M059J (cell line): ENCODE measurements at regions not wholly inside any gene's neighbourhood (a gene's known extent, or its start where the extent isn't known, plus 50 kb on each side); places are given as distances from the start of the nearest gene placed in this dataset.
"Not testable (repeated sequence)": the region's sequence is repeated elsewhere in the genome, so short reads cannot be mapped to it uniquely, and the experiment has no call there.

ENCODE experiments used
- DNase-seq: peaks from one replicate; pipeline ENCODE4 v3.0.0-alpha.2; 2012; ENCODE audit warnings: low read depth

DNA sequence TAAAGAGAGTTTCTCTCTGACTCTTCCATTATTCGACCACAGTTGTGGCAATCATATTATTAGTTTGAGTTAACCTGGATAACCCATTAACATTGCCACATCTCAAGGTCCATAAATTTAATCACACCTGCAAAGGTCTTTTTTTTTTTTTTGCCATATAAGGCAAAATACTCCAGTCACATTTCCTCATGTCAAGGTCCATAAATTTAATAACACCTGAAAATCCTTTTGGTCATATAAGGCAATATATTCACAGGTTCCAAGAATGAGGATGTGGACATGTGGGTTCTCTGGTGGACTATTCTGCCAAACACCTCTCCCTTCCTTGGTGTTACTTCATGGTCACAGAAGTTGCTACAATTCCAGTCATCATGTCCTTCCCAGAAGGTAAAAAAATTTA lies 213.5 kb upstream of the COX7C start:
- DNase-seq = no peak

DNA sequence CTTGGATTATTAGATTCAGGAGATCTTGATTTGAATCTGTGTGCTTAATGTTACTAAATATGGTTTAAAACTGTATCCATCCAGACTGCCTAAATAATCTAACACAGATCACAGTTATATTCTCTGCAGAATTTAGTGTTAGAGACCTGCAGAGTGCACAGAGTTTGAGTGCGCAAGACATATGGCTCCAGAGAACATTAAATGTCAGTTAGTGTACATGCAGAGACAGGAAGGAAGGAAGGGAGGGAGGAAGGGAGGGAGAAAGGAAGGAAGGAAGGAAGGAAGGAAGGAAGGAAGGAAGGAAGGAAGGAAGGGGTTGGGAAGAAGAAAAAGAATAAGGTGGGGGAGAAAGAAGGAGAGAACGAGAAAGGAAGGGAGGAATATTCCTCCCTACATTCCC lies 210.0 kb upstream of the COX7C start:
- no peak for DNase-seq

DNA sequence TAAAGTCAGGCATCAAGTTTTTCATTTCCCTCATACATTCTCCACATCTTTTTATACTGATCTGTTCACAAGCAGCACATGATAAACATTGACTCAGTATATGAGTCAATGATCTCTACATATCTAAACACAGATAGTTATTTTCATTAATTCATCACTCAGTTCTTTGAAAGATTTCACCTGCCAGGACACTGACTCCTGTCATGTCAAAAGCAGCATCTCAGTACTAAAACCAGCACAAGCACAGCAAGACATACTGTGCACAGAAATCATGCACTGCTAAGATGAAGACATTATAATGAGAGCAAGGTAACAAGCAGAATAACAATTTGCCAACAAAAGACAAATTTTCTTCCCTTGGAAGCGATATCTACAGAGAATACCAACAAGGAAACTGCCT lies 206.1 kb upstream of the COX7C start:
- DNase-seq = no peak

DNA sequence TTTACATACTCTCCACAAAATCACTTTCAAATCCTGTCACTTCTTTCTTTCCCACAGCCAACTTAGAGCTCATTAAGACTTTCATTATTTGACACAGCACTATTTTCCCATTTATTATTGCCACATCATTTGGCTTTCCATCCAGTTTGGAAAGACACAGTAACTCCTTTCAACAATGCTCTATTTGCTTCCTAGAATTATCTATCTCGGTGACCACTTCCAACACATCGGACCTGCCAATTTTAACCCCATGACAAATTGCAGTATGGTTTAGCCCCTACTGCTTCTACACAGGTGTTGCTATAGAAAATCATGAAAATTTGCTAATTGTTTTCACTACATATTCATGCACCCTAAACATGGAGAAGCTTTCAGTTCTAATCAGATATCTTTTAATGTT lies 190.6 kb upstream of the COX7C start:
- DNase-seq = no peak

DNA sequence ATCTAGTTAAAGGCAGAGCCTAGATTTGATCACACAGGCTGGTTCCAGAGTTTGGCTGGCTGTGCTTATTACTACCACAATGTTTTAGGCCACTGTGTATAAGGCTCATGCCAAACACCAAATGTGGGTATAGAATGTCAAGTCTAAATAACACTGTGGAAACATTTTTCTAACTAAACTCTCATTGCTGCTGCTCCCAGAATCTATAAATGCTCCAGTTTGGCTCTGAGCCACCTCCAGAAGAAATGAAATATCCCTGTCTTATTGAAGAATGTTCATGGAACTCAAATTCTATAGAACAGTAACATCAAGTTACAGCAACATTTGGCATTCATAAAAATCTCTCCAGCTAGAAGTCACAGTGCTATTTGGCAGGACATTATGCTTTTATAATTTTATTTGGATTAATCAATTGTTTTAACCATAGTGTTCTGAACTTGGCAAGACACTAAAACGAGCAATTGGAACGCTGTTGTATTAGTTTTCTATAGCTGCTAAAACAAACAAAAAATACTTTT lies 178.1 kb upstream of the COX7C start:
- no peak for DNase-seq

DNA sequence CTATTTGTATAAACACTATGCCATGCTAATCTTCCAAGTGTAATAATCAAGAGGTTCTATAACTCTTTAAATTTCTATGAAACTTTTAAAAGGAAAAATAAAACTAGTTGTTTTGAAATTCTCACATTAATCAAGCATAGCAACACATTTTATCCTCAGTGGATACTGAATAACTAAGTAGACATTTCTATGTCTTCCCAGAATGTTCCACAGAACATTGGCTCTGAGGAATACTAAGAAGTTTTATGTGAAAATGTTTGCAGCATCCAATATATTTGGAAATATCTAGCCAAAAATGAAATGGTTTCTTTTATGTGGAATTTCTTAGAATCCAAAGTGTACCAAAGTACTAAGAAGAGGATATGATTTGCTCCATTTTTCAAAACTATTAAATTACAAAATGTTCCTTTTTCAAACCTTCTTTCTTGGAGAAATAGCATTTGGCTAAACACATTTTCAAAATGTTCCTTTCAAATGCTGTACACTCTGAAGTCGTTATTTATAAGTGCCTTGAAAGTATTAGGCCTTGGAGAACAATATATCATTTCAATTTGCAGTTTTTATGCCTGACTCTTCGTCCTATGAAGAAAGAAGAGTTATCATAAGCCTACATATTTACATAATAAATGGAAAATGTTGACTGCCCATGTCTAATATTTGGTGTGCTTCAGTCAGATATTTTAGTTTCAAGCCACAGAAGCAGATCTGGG lies 175.6 kb upstream of the COX7C start:
- no peak for DNase-seq

DNA sequence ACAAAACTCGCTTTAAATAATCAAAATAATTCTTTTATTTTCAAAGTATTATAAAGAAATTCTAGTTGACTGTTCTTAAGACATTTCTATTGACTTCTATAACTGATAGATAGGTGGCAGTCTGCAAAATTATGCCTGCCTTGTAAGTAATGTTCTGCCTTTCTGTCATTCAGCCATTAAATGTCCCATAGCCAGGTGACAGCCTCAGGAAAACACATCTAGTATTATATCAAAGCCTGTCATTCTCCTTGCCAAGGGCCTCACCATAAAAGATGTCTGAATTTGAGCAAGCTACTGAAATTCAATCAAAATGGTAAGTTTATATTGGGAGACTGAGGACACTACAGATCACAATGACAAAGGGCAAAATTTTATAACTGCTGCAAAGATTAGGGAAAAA lies 170.4 kb upstream of the COX7C start:
- DNase-seq = no peak

DNA sequence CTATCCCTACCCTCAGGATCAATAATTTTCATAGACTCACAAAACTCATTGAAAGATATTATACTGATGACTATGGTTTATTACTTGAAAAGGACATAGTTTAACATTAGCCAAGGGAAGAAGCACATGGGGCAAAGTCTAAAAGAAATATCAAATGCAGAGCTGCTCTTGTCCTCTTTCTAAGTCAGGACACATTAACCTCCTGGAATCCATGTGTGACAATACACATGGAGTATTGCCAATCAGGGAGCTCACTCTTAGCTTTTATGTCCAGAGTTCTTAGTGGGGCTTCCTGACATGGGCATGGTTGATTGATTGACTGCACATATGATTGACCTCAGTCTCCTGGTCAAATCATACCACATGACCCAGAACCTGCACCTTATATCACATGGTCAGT lies 165.5 kb upstream of the COX7C start:
- DNase-seq = no peak

DNA sequence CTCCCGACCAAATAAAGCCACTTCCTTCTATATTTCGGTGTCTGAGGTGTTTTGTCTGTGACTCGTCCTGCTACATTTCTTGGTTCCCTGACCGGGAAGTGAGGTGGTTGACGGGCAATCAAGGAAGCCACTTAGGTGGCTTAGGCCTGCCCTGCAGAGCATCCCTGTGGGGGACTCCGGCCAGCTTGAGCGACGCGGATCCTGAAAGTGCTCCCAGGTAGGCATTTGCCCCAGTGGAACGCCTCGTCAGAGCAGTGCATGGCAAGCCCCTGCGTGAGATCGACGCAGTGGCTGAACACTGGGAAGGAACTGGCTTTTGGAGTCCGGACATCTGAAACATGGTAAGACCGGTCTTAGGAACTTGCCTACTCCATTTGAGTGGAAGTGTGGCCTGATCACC lies 157.2 kb upstream of the COX7C start:
- DNase-seq = peak; percentile 2

DNA sequence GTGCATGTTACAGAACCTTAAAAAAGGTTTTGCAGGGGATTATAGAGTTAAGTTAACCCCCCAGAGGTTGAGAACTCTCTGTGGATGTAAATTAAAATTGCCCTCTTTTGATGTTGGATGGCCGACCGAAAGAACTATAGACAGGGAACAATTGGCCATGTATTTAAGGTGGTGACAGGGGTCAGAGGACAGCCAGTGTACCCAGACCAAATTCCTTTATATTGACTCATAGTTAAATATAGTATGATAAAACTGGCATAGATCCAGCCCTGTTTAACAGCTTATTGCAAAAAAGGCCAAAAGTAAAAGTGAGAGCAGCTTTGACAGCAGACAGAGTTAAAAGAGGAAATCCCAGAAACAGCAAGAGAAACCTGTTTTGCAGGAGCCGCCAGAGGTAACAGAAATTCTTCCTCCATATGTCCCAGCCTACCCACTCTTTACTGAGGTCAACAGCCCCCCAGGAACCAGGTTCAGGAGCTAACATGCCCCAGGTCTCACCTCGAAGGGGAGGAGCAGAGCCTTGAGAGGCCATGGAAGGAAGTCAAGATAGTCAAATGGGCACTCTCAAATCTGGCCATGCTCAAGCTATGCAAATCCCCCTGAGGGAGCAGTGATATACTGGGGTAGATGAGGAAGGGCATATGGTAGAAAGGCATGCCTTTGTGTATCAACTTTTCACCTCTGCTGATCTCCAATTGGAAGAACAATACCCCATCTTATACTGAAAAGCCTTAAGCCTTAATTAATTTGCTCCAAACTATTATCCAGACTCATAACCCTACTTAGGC lies 156.4 kb upstream of the COX7C start:
- DNase-seq = peak; percentile 26

DNA sequence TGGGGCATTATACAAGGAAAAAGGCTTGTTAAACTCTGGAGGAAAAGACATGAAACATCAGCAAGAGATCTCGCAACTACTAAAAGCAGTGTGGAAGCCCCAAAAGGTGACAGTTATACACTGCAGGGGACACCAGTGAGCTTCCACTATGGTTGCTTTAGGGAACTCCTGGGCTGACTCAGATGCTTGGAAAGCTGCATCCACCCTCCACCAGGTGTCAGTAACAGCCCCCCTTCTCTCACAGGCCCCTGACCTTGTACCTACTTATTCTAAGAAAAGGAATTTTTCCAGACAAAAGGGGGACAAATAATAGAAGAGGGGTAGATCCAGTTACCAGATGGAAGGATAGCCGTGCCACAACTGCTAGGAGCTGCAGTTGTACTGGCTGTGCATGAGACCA lies 154.4 kb upstream of the COX7C start:
- no peak for DNase-seq

DNA sequence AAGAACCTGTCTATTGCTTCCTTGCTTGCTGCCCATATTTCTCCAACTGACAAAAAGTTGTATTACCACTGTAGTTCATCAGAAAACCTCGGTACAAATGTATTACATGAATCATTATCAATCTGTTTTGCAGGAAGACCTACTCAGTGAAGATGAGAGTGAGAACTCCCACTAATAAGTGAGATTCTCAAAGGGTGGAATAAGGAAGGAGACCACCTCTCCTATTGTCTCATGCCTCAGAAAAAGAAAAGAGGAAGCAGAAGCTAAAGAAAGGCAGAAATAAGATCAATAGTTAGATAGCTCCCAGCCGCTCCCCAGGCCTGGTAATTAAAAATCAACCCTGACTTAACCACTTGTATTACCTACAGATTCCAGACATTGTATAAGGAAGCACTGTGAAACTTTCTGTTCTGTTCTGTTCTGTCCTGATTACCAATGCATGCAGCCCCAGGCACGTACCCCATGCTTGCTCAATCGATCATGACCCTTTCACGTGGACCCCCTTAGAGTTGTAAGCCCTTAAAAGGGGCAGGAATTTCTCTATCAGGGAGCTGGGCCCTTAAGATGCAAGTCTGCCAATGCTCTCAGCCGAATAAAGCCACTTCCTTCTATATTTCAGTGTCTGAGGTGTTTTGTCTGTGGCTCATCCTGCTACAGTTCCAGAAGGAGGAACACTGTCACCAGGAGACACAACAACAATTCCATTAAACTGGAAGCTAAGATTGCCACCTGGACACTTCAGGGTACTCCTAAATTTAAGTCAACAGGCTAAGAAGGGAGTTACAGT lies 152.5 kb upstream of the COX7C start:
- DNase-seq = no peak

DNA sequence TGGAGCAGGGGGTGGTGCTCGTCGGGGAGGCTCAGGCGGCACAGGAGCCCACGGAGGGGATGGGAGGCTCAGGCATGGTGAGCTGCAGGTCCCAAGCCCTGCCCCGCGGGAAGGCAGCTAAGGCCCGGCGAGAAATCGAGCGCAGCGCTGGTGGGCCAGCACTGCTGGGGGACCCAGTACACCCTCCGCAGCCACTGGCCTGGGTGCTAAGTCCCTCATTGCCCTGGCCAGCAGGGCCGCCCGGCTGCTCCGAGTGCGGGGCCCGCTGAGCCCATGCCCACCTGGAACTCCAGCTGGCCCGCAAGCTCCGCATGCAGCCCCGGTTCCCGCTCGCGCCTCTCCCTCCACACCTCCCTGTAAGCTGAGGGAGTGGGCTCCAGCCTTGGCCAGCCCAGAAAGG lies 151.0 kb upstream of the COX7C start:
- DNase-seq = not testable (repeated sequence)

DNA sequence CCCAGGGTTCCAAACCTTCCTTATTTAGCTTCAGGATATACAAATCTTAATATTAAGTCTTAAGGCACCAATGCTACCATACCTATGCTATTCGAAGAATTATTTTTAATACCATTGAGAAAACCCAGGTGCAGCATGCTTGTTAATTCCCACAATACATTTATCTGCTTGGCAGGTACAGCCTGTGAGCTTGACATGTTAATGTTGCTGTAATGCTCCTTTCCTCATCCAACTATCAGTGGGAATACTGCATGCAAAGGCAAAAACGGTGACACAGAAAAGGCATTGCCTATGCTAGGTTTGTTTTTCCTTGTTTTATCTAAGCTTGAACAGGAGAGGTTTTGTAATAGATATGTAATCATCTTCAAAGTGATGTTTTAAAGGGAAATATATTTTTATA lies 135.7 kb upstream of the COX7C start:
- DNase-seq = no peak

DNA sequence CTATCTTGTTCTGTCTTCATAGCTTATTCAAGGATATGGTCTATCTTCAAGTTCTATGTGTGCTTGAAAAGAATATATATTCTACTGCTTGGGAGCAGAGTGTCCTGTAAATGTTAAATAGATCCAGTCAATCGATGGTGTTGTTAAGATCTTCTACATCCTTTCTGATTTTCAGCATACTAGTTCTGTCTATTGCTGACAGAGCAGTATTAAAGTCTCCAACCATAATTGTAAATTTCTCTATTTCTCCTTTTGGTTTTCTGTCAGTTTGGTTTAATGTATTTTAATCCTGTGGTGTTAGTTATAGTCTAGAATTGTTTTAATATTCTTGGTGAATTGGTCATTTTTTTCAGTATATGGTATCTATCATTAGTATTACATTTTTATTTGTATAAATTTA lies 124.0 kb upstream of the COX7C start:
- no peak for DNase-seq

DNA sequence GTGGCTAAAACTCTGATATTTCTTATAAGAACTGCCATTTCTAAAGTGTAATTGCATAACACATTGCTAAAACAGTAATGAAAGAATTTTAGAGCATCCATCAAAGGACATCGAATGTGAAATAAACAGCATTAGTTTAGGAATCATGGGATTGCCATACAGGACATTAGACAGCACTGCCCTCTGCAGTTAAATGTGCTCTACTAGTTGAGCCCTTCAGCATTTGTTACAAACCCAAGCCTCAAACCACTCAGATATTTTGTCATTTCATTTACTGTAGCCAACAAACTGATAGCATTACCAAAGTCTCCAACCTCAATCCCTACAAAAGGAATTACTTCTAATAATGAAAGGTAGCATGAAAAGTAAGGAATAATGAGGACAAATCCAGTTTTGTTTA lies 116.8 kb upstream of the COX7C start:
- peak; percentile 2 for DNase-seq

DNA sequence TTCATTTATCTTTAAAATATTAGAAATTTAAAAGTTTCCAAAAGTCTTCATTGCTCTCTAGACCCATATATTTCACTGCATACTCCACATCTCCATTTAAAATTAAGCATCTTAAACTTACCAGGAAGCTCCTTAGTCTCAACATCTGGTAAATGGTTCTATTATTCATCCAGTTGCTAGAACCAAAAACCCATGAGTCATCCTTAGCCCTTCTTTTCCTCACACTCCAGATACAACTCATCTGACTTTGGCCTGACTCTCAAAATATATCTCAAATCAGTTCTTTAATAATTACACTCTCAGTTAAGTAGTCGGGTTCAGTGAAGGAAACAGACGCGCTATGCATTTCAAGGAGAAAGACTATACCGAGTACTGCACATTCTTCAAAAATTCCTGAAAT lies 110.2 kb upstream of the COX7C start:
- no peak for DNase-seq

DNA sequence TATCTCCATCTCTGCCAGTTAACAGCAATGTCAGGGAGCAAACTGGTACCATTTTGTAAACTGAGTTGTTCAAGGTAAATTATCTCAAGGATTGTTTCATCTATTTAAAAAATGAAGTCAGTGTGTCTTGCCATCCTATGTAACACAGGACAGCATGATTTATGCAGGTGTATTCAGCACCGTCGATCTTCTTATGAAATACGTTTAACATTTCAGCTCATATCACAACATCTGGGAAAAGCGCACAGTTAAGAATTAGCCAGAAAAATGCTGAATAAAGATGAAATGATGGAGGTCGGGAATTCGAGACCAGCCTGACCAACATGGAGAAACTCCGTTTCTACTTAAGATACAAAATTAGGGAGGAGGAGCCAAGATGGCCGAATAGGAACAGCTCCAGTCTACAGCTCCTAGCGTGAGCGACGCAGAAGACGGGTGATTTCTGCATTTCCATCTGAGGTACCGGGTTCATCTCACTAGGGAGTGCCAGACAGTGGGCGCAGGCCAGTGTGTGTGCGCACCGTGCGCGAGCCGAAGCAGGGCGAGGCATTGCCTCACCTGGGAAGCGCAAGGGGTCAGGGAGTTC lies 107.3 kb upstream of the COX7C start:
- DNase-seq = not testable (repeated sequence)

DNA sequence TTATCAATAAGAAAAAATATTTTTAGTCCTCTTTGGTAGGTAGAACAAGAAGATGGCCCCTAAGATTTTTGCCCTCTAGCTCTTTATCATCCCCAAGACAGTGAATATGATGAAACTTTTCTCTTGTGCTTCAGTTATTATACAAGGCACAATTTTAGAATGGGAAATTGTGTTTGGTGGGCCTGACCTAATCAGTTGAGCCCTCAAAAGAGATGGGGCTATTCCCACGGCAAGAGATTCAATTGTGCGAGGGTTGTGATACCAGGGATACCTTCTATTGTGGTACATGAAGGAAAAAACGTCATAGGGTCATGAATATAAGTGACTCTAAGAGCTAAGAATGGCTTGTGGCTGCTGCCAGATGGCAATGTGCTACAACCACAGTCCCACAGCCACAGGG lies 94.0 kb upstream of the COX7C start:
- no peak for DNase-seq

DNA sequence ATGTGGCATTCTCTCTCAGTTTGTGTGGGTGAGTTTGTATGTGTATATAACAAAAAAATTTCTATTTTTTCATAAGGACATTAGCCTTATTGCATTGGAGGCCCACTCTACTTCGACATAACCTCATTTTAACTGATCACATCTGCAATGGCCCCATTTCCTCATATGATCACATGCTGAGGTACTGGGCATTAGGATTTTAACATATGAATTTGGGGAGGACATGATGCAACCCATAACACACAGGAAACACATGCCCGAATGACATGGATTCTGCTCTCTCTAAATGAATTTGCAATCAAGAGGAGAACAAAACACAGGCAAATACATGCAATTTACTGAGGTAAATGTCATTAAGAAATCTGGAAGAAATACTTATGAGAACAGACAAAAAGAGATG lies 92.1 kb upstream of the COX7C start:
- DNase-seq = no peak

DNA sequence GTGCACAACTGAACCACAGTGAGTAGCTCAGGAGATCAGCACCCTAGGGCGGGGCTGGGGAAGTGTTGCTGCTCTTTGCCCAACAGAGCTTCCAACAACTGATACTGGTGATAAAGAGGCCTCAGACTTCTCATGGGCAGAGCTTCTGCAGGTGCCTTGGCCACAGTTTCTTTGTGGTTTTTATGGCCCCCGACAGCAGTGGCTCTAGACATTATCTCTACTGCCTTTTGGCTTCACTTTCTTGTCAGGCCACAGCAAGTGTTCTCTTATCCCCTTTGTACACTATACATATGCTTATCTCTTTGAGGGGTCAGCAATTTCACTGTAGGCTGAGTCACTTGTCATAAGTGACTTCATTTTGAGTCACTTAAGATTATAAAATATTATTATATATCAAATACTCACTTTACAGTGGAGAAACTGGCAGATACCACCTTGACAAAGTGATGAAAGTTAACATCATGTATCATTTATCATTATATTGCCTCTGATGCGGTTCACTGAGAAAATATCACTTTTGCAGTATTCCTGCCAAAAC lies 90.9 kb upstream of the COX7C start:
- DNase-seq = no peak

DNA sequence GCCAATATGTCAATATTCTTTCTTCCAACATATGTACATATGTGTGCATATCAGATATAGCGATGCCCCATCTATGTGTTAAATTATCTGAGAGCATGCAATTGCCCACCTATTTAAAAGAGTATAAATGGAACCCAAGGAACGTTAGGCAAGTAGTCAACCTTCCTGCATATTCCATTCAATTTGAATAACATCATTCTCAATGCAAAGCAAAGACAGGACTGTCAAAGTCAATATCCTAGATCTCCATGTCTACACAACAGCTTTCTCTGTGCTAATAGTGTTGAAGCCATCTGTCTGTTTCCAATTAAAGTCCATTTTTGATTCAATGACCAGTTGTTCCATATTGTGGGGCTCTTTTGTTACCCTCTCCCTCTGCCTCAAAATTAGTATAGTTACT lies 85.3 kb upstream of the COX7C start:
- DNase-seq = no peak
